ENCODE measurements at regions not wholly inside any gene's neighbourhood (a gene's known extent, or its start where the extent isn't known, plus 50 kb on each side); places are given as distances from the start of the nearest gene placed in this dataset.
A peak's percentile ranks its signal among the peaks of the same experiment; 100 is the strongest.

DNA sequence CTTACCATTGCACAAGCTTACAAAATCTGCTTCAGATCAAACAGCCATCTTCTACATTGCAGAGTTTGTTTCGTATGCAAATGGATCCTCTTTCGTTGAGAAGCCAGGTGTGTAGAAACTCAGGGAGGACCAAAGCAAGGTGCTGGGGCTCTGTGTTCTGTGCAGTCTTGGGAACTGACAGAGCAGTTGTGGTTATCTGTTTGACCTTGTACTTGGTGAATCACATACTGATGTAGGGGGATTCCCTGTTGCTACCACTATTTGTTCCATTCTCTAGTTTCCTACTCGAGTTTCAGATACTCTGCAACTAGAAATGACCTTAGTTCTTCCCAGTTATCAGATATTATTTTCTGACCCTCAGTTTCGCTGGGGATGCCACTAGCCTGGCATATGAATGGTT, 95.2 kb upstream of the CLDN10 start:
- H2AFZ ChIP-seq (ENCODE audit: low read depth, low read length), result no peak overlapping the region
- H3K9me3 Mint-ChIP-seq (ENCODE audit: unreplicated experiment), result peaks cover 17% of the 10 kb centered on the region
- no peaks in the 10 kb centered on the region for H3K27me3 Mint-ChIP-seq (ENCODE audit: low read depth, unreplicated experiment)
- DNase-seq (ENCODE audit: low read depth), result peak; percentile 10
- no peaks in the 10 kb centered on the region for H3K79me2 ChIP-seq (ENCODE audit: insufficient read depth, low read length)
- TF ChIP-seq EZH2 (IDR thresholded peaks at IDR 0.05; ENCODE audit: insufficient read depth, low read length) (no peak), CTCF (IDR thresholded peaks at IDR 0.05; ENCODE audit: insufficient read depth, low read depth, low read length) (no peak)
- H3K27me3 ChIP-seq (ENCODE audit: insufficient read depth, low read length), result no peaks in the 10 kb centered on the region
- H3K36me3 Mint-ChIP-seq (ENCODE audit: low read depth, unreplicated experiment), result no peaks in the 10 kb centered on the region
- no peak for FAIRE-seq
- H3K9me3 ChIP-seq (ENCODE audit: insufficient read depth, low read depth, low read length), result peaks cover 9% of the 10 kb centered on the region
- no peak overlapping the region for H3K4me3 ChIP-seq (ENCODE audit: insufficient read depth, low read depth, low read length)
- no peak overlapping the region for H3K9ac ChIP-seq (ENCODE audit: low read length)
- no peaks in the 10 kb centered on the region for H3K4me1 Mint-ChIP-seq (ENCODE audit: low read depth, unreplicated experiment)
- H3K27ac Mint-ChIP-seq (ENCODE audit: unreplicated experiment), result no peak overlapping the region
- no peak overlapping the region for H3K27ac ChIP-seq (ENCODE audit: low read depth, low read length)
- H3K4me3 Mint-ChIP-seq (ENCODE audit: unreplicated experiment), result no peak overlapping the region
- H3K4me2 ChIP-seq (ENCODE audit: low read length), result no peak overlapping the region
- H4K20me1 ChIP-seq (ENCODE audit: insufficient read depth, low read length), result no peaks in the 10 kb centered on the region
- no peaks in the 10 kb centered on the region for H3K36me3 ChIP-seq (ENCODE audit: insufficient read depth, low read length)
- no peaks in the 10 kb centered on the region for H3K4me1 ChIP-seq (ENCODE audit: insufficient read depth, low read length)

- Mint-ChIP-seq H3K4me1 (ENCODE audit: low read depth, unreplicated experiment) (no peaks in the 10 kb centered on the region), H3K4me3 (ENCODE audit: unreplicated experiment) (no peak overlapping the region), H3K9me3 (ENCODE audit: unreplicated experiment) (peaks cover 17% of the 10 kb centered on the region), H3K36me3 (ENCODE audit: low read depth, unreplicated experiment) (no peaks in the 10 kb centered on the region), H3K27me3 (ENCODE audit: low read depth, unreplicated experiment) (no peaks in the 10 kb centered on the region), H3K27ac (ENCODE audit: unreplicated experiment) (no peak overlapping the region)
- Histone ChIP-seq H4K20me1 (ENCODE audit: insufficient read depth, low read length) (no peaks in the 10 kb centered on the region), H3K4me2 (ENCODE audit: low read length) (no peak overlapping the region), H3K9ac (ENCODE audit: low read length) (no peak overlapping the region), H3K27ac (ENCODE audit: low read depth, low read length) (no peak overlapping the region), H3K79me2 (ENCODE audit: insufficient read depth, low read length) (no peaks in the 10 kb centered on the region), H3K36me3 (ENCODE audit: insufficient read depth, low read length) (no peaks in the 10 kb centered on the region), H2AFZ (ENCODE audit: low read depth, low read length) (no peak overlapping the region), H3K27me3 (ENCODE audit: insufficient read depth, low read length) (no peaks in the 10 kb centered on the region), H3K4me3 (ENCODE audit: insufficient read depth, low read depth, low read length) (no peak overlapping the region), H3K4me1 (ENCODE audit: insufficient read depth, low read length) (no peaks in the 10 kb centered on the region), H3K9me3 (ENCODE audit: insufficient read depth, low read depth, low read length) (peaks cover 9% of the 10 kb centered on the region)
- TF ChIP-seq CTCF (IDR thresholded peaks at IDR 0.05; ENCODE audit: insufficient read depth, low read depth, low read length) (no peak), EZH2 (IDR thresholded peaks at IDR 0.05; ENCODE audit: insufficient read depth, low read length) (no peak)
- DNase-seq (ENCODE audit: low read depth), result peak; percentile 10
- no peak for FAIRE-seq
Observed at GRCh38 chr13:95462801-95463200, 89.7 kb upstream of the CLDN10 start.

GRCh38 chr13:95463531-95463930, 89.0 kb upstream of the CLDN10 start:
- no peak overlapping the region for H3K4me2 ChIP-seq (ENCODE audit: low read length)
- Mint-ChIP-seq H3K27me3 (ENCODE audit: low read depth, unreplicated experiment) (no peaks in the 10 kb centered on the region), H3K4me1 (ENCODE audit: low read depth, unreplicated experiment) (no peaks in the 10 kb centered on the region), H3K36me3 (ENCODE audit: low read depth, unreplicated experiment) (no peaks in the 10 kb centered on the region), H3K4me3 (ENCODE audit: unreplicated experiment) (no peak overlapping the region), H3K27ac (ENCODE audit: unreplicated experiment) (no peak overlapping the region), H3K9me3 (ENCODE audit: unreplicated experiment) (peaks cover 15% of the 10 kb centered on the region)
- H3K4me1 ChIP-seq (ENCODE audit: insufficient read depth, low read length), result no peaks in the 10 kb centered on the region
- peaks cover 9% of the 10 kb centered on the region for H3K9me3 ChIP-seq (ENCODE audit: insufficient read depth, low read depth, low read length)
- H3K4me3 ChIP-seq (ENCODE audit: insufficient read depth, low read depth, low read length), result no peak overlapping the region
- H3K9ac ChIP-seq (ENCODE audit: low read length), result no peak overlapping the region
- H3K27me3 ChIP-seq (ENCODE audit: insufficient read depth, low read length), result no peaks in the 10 kb centered on the region
- no peak overlapping the region for H2AFZ ChIP-seq (ENCODE audit: low read depth, low read length)
- no peak overlapping the region for H3K27ac ChIP-seq (ENCODE audit: low read depth, low read length)
- no peaks in the 10 kb centered on the region for H3K36me3 ChIP-seq (ENCODE audit: insufficient read depth, low read length)
- no peaks in the 10 kb centered on the region for H3K79me2 ChIP-seq (ENCODE audit: insufficient read depth, low read length)
- no peaks in the 10 kb centered on the region for H4K20me1 ChIP-seq (ENCODE audit: insufficient read depth, low read length)
- no peak for TF ChIP-seq CTCF (IDR thresholded peaks at IDR 0.05; ENCODE audit: insufficient read depth, low read depth, low read length)
- TF ChIP-seq EZH2 (IDR thresholded peaks at IDR 0.05; ENCODE audit: insufficient read depth, low read length), result no peak
- FAIRE-seq, result no peak
- DNase-seq (ENCODE audit: low read depth), result no peak
